ENCODE measurements at regions not wholly inside any gene's neighbourhood (a gene's known extent, or its start where the extent isn't known, plus 50 kb on each side); places are given as distances from the start of the nearest gene placed in this dataset.

DNA sequence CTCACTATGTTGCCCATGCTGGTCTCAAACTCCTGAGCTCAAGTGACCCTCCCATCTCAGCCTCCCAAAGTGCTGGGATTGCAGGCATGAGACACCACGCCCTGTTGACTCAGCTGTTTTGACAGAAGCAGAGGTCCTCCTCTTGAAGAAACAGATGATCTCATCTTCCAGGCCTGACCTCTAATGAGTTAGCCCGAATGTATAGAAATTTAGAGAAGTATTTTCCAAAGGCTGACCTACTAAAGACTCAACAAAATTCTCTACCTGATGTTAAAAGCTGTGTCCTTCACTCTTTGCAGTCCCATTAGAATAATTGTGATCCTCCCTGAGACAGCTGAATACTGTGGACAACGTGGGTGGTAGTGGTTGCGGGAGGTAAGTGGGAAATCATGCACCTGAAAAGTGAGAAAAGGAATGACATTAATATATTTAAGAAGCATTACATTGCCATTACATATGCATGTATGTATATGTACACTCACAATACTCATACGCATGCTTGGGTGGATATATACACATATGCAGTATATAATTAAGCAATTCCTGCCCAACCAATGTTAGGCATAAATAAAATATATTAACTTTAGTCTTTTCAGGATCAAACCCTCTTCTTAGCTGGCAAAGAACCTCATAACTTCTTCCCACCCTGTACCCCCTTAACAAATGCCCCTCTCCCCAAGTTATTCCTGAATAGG lies 204.6 kb upstream of the NR2F2 start:
- TF ChIP-seq, protein P1, sequence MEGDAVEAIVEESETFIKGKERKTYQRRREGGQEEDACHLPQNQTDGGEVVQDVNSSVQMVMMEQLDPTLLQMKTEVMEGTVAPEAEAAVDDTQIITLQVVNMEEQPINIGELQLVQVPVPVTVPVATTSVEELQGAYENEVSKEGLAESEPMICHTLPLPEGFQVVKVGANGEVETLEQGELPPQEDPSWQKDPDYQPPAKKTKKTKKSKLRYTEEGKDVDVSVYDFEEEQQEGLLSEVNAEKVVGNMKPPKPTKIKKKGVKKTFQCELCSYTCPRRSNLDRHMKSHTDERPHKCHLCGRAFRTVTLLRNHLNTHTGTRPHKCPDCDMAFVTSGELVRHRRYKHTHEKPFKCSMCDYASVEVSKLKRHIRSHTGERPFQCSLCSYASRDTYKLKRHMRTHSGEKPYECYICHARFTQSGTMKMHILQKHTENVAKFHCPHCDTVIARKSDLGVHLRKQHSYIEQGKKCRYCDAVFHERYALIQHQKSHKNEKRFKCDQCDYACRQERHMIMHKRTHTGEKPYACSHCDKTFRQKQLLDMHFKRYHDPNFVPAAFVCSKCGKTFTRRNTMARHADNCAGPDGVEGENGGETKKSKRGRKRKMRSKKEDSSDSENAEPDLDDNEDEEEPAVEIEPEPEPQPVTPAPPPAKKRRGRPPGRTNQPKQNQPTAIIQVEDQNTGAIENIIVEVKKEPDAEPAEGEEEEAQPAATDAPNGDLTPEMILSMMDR (optimal IDR thresholded peaks at IDR 0.05 in 1 of 3, IDR thresholded peaks at IDR 0.05 in 1 of 3, conservative IDR thresholded peaks at IDR 0.05 in 1 of 3; ENCODE audit: extremely low read depth in 1 of 3, insufficient read depth in 2 of 3, low read length in 3 of 3), result no peak
- no peak for TF ChIP-seq EZH2 (IDR thresholded peaks at IDR 0.05; ENCODE audit: low read length)

Data from keratinocyte (primary cell).